Fibroblast of lung (primary cell): ENCODE measurements at regions not wholly inside any gene's neighbourhood (a gene's known extent, or its start where the extent isn't known, plus 50 kb on each side); places are given as distances from the start of the nearest gene placed in this dataset.

Experiments
- DNase-seq, 2 donors: peaks; one replicate each; pipeline versions ENCODE4 v3.0.0 to v3.0.0-alpha.2; 2010; ENCODE audit warnings: low read depth in 2 of 2
- H2AFZ ChIP-seq: 2 replicates; pipeline ENCODE4 v1.5.1; 2012; ENCODE audit warnings: low read length, control low read depth, inconsistent platforms
- H3K27ac ChIP-seq: 2 replicates; pipeline ENCODE4 v1.5.1; 2011; ENCODE audit warnings: low read length, control low read depth; ENCODE audit not compliant: insufficient read depth
- H3K27me3 ChIP-seq: 2 replicates; pipeline ENCODE4 v1.5.1; 2011; ENCODE audit warnings: mild to moderate bottlenecking, low read length; ENCODE audit not compliant: control insufficient read depth, insufficient read depth
- H3K36me3 ChIP-seq: 2 replicates; pipeline ENCODE4 v1.5.1; 2011; ENCODE audit warnings: low read length; ENCODE audit not compliant: control insufficient read depth, insufficient read depth
- H3K4me1 ChIP-seq: 2 replicates; pipeline ENCODE4 v1.5.1; 2011; ENCODE audit warnings: low read length; ENCODE audit not compliant: control insufficient read depth, insufficient read depth; ENCODE audit errors: extremely low read depth
- H3K4me2 ChIP-seq: 2 replicates; pipeline ENCODE4 v1.5.1; 2011; ENCODE audit warnings: low read length, control low read depth; ENCODE audit not compliant: insufficient read depth; ENCODE audit errors: extremely low read depth
- H3K4me3 ChIP-seq, 4 experiments: fragments of 200-600 bp in 1 of 4; sonication (generic) in 1 of 4; replicated peaks in 1 of 4; 2 replicates each; pipeline ENCODE4 v1.5.1; 2011 to 2016; ENCODE audit warnings: low read length in 4 of 4, low read depth in 3 of 4, mild to moderate bottlenecking in 3 of 4, control low read depth in 2 of 4, inconsistent platforms in 1 of 4, mixed read lengths in 1 of 4; ENCODE audit not compliant: insufficient read depth in 1 of 4; ENCODE audit errors: control extremely low read depth in 1 of 4
- H3K79me2 ChIP-seq: 2 replicates; pipeline ENCODE4 v1.5.1; 2012; ENCODE audit warnings: mild to moderate bottlenecking, low read length, inconsistent platforms; ENCODE audit not compliant: control insufficient read depth, insufficient read depth
- H3K9ac ChIP-seq: 2 replicates; pipeline ENCODE4 v1.5.1; 2011; ENCODE audit warnings: mild to moderate bottlenecking, low read length, control low read depth; ENCODE audit not compliant: insufficient read depth
- H3K9me3 ChIP-seq: 2 replicates; pipeline ENCODE4 v1.5.1; 2012; ENCODE audit warnings: low read depth, low read length; ENCODE audit not compliant: control insufficient read depth, insufficient read depth
- H4K20me1 ChIP-seq: 2 replicates; pipeline ENCODE4 v1.5.1; 2011; ENCODE audit warnings: low read length; ENCODE audit not compliant: control insufficient read depth, insufficient read depth; ENCODE audit errors: extremely low read depth
- EZH2 ChIP-seq: IDR thresholded peaks from 2 replicates; pipeline ENCODE4 v1.5.1; 2012; ENCODE audit warnings: low read length, control low read depth, mild to moderate bottlenecking; ENCODE audit errors: missing control alignments
- TF ChIP-seq, protein P1 (sequence below), 2 donors: IDR thresholded peaks in 1 of 2; conservative IDR thresholded peaks in 1 of 2; 1 replicate in 1 of 2; 2 replicates in 1 of 2; pipeline ENCODE4 v1.5.1; 2011 to 2012; ENCODE audit warnings: low read length in 2 of 2, control low read depth in 1 of 2, inconsistent platforms in 1 of 2, low read depth in 1 of 2, mild to moderate bottlenecking in 1 of 2

GRCh38 chr9:124098141-124098905 lies 86.8 kb downstream of the LHX2 start:
- no peak overlapping the region for H3K9ac ChIP-seq
- peaks cover 4% of the 10 kb centered on the region for H3K27me3 ChIP-seq
- no peak overlapping the region for H3K4me3 ChIP-seq
- H3K9me3 ChIP-seq, result no peaks in the 10 kb centered on the region
- no peaks in the 10 kb centered on the region for H3K4me1 ChIP-seq
- no peak overlapping the region for H2AFZ ChIP-seq
- DNase-seq, result peak in 1 of 2 donors; percentile 16
- H3K4me2 ChIP-seq, result no peak overlapping the region
- no peak overlapping the region for H3K27ac ChIP-seq
- H4K20me1 ChIP-seq, result no peaks in the 10 kb centered on the region
- TF ChIP-seq, protein P1, sequence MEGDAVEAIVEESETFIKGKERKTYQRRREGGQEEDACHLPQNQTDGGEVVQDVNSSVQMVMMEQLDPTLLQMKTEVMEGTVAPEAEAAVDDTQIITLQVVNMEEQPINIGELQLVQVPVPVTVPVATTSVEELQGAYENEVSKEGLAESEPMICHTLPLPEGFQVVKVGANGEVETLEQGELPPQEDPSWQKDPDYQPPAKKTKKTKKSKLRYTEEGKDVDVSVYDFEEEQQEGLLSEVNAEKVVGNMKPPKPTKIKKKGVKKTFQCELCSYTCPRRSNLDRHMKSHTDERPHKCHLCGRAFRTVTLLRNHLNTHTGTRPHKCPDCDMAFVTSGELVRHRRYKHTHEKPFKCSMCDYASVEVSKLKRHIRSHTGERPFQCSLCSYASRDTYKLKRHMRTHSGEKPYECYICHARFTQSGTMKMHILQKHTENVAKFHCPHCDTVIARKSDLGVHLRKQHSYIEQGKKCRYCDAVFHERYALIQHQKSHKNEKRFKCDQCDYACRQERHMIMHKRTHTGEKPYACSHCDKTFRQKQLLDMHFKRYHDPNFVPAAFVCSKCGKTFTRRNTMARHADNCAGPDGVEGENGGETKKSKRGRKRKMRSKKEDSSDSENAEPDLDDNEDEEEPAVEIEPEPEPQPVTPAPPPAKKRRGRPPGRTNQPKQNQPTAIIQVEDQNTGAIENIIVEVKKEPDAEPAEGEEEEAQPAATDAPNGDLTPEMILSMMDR (conservative IDR thresholded peaks at IDR 0.05 in 1 of 2, IDR thresholded peaks at IDR 0.05 in 1 of 2; ENCODE audit: low read depth in 1 of 2, low read length in 2 of 2), result no peak
- TF ChIP-seq EZH2, result no peak
- no peaks in the 10 kb centered on the region for H3K36me3 ChIP-seq
- no peaks in the 10 kb centered on the region for H3K79me2 ChIP-seq

DNA sequence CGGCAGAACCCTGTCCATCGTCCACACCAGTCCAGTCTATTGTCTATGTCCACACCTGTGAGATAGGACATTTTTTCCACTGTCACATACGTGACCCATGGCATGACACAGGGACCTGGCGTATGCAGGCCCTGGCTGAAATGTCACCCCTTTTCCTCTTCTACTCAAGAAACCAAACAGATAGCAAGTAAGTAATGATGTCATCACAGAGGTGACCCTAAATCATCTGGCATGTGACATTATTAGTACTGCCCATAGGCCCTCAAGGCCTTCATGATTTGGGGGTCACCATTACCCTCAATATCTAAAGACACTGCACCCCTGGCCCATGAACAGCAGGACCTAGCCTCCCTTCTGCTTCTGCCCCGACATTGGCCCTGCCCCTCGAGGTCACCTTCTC lies 88.3 kb downstream of the LHX2 start:
- no peaks in the 10 kb centered on the region for H3K79me2 ChIP-seq
- no peak overlapping the region for H2AFZ ChIP-seq
- no peak for DNase-seq
- H3K27me3 ChIP-seq, result peaks cover 4% of the 10 kb centered on the region
- no peaks in the 10 kb centered on the region for H3K9me3 ChIP-seq
- no peak for TF ChIP-seq EZH2
- TF ChIP-seq, protein P1 (conservative IDR thresholded peaks at IDR 0.05 in 1 of 2, IDR thresholded peaks at IDR 0.05 in 1 of 2; ENCODE audit: low read depth in 1 of 2, low read length in 2 of 2), result no peak
- no peaks in the 10 kb centered on the region for H3K36me3 ChIP-seq
- H3K9ac ChIP-seq, result no peak overlapping the region
- no peaks in the 10 kb centered on the region for H4K20me1 ChIP-seq
- H3K4me2 ChIP-seq, result no peak overlapping the region
- H3K27ac ChIP-seq, result no peak overlapping the region
- no peak overlapping the region for H3K4me3 ChIP-seq
- H3K4me1 ChIP-seq, result no peaks in the 10 kb centered on the region

DNA sequence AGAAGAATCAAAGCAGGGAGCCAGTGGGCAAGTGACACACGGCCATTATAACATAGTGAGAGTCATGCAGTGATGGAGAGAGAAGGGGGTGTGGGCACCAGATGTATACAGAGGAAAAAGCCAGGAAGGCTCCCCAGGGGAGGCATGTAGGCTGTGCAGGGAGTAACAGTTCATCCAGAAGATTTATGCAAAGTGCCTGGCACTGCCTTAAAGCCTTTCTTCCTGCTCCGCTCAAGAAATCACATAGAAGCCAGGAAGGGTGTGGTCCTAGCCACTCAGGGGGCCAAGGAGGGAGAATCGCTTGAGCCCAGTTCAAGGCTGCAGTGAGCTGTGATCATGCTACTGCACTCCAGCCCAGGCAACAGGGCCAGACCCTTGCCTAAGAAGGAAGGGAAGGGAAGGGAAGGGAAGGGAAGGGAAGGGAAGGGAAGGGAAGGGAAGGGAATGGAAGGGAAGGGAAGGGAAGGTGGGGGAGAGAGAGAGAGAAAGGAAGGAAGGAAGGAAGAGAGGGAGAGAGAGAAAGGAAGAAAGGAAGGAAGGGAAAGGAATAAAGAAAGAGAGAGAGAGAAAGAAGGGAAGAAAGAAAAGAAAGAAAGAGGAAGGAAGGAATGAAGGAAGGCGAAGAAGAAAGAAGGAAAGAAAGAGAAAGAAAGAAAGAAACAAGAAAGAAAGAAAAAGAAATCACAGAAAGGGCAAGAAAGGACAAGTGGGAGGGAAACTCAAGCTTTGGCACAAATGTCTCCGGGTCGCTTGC lies 89.8 kb downstream of the LHX2 start:
- Histone ChIP-seq H3K36me3 (no peaks in the 10 kb centered on the region), H3K9me3 (no peaks in the 10 kb centered on the region), H3K4me3 (no peak overlapping the region), H4K20me1 (no peaks in the 10 kb centered on the region), H3K79me2 (no peaks in the 10 kb centered on the region), H3K9ac (no peak overlapping the region), H3K4me1 (no peaks in the 10 kb centered on the region), H3K27me3 (peaks cover 4% of the 10 kb centered on the region), H3K4me2 (no peak overlapping the region), H3K27ac (no peak overlapping the region), H2AFZ (no peak overlapping the region)
- TF ChIP-seq, protein P1 (conservative IDR thresholded peaks at IDR 0.05 in 1 of 2, IDR thresholded peaks at IDR 0.05 in 1 of 2; ENCODE audit: low read depth in 1 of 2, low read length in 2 of 2), result no peak
- TF ChIP-seq EZH2, result no peak
- DNase-seq, result no peak
